Retinal pigment epithelial cell (primary cell): ENCODE measurements at regions not wholly inside any gene's neighbourhood (a gene's known extent, or its start where the extent isn't known, plus 50 kb on each side); places are given as distances from the start of the nearest gene placed in this dataset.
A peak's percentile ranks its signal among the peaks of the same experiment; 100 is the strongest.
"Not testable (repeated sequence)": the region's sequence is repeated elsewhere in the genome, so short reads cannot be mapped to it uniquely, and the experiment has no call there.

Source experiments
- DNase-seq: peaks from one replicate; pipeline ENCODE4 v3.0.0-alpha.2; 2010; ENCODE audit warnings: low read depth
- H3K4me3 ChIP-seq: 2 replicates; pipeline ENCODE4 v1.5.1; 2011; ENCODE audit warnings: mild to moderate bottlenecking, low read length, control low read depth, moderate library complexity
- TF ChIP-seq, protein P1 (sequence below): conservative IDR thresholded peaks from 2 replicates; pipeline ENCODE4 v1.5.1; 2011; ENCODE audit warnings: low read depth, low read length, control low read depth, inconsistent platforms

DNA sequence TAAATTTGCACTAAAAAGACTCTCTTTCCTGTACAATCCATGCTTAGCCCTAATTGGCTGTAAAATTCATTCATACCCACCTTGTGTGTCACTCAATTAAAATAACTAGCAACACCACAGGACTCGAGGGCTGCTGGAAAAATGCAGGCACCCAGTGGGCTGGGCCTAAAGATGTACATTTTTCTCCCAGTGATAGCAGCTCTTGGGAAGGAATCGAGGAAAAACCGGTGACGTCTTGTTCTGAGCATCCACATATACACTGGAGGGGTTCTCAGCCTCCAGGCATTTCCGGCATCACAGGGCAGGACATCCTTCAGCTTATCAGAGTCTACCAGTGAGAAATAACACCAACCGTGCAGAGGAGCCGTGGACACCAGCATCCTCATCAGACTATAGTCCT is 85.8 kb upstream of the PITRM1 start:
- DNase-seq, result no peak
- TF ChIP-seq, protein P1, sequence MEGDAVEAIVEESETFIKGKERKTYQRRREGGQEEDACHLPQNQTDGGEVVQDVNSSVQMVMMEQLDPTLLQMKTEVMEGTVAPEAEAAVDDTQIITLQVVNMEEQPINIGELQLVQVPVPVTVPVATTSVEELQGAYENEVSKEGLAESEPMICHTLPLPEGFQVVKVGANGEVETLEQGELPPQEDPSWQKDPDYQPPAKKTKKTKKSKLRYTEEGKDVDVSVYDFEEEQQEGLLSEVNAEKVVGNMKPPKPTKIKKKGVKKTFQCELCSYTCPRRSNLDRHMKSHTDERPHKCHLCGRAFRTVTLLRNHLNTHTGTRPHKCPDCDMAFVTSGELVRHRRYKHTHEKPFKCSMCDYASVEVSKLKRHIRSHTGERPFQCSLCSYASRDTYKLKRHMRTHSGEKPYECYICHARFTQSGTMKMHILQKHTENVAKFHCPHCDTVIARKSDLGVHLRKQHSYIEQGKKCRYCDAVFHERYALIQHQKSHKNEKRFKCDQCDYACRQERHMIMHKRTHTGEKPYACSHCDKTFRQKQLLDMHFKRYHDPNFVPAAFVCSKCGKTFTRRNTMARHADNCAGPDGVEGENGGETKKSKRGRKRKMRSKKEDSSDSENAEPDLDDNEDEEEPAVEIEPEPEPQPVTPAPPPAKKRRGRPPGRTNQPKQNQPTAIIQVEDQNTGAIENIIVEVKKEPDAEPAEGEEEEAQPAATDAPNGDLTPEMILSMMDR, result no peak
- H3K4me3 ChIP-seq, result no peak overlapping the region

DNA sequence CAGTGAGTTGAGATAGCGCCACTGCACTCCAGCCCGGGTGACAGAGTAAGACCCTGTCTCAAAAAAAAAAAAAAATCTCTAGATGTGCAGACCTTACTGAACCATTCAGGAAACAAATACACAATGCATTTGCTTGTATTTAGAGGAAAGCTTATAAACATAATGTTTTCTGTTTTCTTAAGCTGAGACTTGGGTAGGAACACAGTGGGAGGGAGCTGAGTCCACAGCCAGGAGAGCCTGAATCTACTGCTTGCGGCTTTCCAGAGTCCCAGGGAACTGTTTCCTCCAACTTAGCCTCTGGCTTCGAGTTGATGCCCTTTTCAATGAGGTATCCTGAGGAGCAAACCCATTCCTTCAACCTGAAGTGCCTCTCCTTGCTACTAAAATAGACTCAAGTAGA is 83.0 kb upstream of the PITRM1 start:
- TF ChIP-seq, protein P1, result no peak
- no peak for DNase-seq
- H3K4me3 ChIP-seq, result no peak overlapping the region

DNA sequence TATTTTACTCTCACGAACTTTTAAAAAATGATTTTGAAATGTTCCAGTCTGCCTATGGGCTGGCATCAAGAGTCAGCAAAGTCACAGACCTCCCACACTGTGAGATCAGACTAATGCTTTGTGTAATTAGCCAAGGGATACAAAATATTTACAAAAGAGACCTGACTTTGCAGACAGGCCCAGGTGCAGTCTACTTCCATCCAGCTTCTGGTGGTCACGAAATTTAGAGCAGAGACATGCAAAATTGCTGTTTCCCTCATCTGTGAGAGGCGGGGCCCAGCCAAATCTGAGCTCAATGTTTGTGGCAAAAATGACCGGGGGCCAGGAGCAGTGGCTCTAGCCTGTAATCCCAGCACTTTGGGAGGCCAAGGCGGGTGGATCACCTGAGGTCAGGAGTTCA is 82.5 kb upstream of the PITRM1 start:
- H3K4me3 ChIP-seq, result no peak overlapping the region
- TF ChIP-seq, protein P1, result no peak

DNA sequence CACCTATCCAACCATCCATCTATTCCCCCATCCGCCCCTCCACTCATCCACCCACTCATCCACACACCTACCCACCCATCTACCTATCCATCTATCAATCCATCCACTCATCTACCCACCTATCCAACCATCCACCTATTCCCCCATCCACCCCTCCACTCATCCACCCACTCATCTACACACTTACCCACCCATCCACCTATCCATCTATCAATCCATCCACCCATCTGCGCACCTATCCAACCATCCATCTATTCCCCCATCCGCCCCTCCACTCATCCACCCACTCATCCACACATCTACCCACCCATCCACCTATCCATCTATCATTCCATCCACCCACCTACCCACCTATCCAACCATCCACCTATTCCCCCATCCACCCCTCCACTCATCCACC is 81.4 kb upstream of the PITRM1 start:
- DNase-seq, H3K4me3 ChIP-seq: not testable (repeated sequence)

More for the DNA sequence above, 82.5 kb upstream of the PITRM1 start:
- DNase-seq, result no peak

DNA sequence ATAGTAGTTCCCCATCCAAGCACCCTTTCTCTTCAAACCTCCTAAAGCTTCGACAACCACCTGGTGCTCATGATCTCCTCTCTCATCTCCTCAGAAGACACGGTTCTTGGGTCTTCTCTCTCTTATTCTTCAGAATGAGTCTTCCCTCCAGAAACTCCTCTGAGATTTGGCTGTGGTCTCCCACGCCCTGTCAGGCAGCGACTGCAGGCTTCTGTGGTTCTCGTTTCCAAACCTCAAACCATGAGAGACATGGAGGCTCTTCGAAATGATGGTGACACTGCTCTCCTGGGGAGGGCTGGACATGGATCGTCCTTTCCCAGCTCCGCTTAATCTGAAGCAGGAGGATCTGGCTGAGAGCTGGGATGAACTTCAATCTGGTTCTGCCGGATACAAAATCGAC is 78.6 kb upstream of the PITRM1 start:
- H3K4me3 ChIP-seq, result no peak overlapping the region
- DNase-seq, result no peak
- TF ChIP-seq, protein P1, result no peak

DNA sequence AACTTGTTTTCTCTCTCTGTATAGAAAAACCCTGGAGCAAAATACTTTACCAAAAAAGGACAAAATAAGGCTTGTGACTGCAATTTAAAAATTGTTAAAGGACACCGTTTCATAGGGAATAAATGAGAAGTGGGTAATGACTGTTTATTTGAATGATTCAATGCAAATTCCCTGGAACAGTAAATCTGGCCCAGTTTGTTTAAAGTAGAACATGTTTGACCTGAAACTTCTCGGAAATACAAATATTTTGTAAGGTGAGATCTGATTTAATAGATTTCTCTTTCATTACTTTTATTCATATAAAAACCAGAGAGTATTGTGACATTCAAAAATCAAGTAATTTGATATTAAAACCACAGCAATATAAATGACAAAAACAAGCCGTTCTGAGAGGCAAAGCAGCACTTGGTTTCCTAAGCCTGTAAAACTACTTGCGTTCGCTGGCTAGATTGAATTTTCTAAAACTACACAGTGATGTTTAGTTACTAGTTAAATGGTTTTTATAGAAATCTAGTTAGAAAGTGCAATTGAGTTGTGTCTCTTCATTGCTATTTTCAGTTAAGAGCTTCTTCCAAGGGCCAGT is 76.8 kb upstream of the PITRM1 start:
- TF ChIP-seq, protein P1, result no peak
- no peak overlapping the region for H3K4me3 ChIP-seq
- DNase-seq, result no peak

DNA sequence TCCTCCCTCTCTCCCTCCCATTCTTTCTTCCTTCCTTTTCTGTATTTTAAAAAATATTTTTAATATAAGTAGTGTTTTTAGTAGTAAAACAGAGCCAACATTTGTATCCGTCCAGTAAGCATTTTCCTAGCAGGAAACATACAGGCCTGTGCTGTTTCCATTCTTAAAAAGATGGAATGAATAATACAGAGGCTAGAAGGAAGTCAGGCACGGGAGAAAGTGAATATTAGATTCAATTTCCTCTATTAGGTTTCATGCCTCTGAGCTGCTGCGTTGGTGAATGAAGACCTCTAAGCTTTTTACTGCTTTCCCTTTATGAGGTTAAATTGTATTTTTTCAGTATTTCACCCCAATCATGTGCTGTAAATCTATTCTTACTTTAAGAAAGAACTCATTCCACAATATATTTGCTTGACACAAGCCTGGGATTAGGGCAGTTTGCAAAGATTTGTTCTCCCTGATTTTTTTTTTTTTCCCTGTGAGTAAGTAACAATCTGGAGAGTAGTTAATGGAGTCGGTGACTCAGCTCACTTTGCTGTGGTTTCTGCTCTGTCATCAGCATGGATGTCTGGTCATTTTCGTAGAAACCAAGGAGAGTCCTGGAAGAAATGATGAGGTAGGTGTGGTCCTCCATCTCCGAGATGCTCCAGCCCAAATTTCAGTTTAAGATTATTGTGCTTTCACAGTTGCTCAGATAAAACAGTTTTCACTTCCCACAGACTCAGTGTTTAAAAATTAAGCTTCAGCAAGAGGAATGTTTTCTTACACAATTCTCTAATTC is 76.1 kb upstream of the PITRM1 start:
- DNase-seq, result peak; percentile 73
- H3K4me3 ChIP-seq, result no peak overlapping the region
- TF ChIP-seq, protein P1, result no peak
